ENCODE measurements at regions not wholly inside any gene's neighbourhood (a gene's known extent, or its start where the extent isn't known, plus 50 kb on each side); places are given as distances from the start of the nearest gene placed in this dataset.
"Not testable (repeated sequence)": the region's sequence is repeated elsewhere in the genome, so short reads cannot be mapped to it uniquely, and the experiment has no call there.

GRCh38 chr10:23914641-23915040 is 294.3 kb upstream of the KIAA1217 start:
- no peak overlapping the region for H3K4me3 Mint-ChIP-seq
- no peak overlapping the region for H3K27ac Mint-ChIP-seq
- no peaks in the 10 kb centered on the region for H3K27me3 Mint-ChIP-seq (ENCODE audit: insufficient read depth)
- no peaks in the 10 kb centered on the region for H3K36me3 Mint-ChIP-seq (ENCODE audit: low read depth)
- H3K9me3 Mint-ChIP-seq = no peaks in the 10 kb centered on the region
- intact Hi-C loops (cut with micrococcal nuclease) = no loop called here
- no peaks in the 10 kb centered on the region for H3K4me1 Mint-ChIP-seq (ENCODE audit: low read depth)
- no peak for DNase-seq (ENCODE audit: low spot score)

DNA sequence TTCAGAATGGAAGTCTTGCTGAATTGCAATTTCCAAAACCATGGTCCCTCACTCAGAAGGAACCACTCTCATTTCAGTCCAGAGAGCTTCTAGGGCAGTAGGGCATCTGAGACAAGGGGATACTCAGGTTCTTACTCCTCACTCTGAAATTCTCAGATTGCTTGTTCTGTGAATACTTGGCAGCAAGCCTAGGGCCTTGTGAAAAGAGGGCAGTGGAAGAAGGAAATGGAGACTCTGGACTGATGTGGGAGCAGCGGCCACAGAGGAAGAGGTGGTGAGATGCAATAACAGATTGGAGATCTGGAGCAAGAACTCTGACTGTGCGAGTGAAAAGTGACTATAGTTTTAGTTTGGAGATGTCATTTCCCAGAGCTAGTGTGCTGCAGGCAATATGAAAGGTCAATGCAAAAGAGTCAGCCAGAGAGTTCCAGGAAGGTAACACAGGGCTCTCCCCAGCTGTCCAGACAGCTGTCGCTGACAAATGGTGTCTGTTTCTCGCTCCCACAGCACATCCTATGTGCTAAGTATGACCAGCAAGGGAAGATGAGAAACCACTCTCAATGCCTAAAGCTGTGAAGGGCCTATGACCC is 291.6 kb upstream of the KIAA1217 start:
- intact Hi-C loops (cut with micrococcal nuclease) = no loop called here
- no peak overlapping the region for H3K4me3 Mint-ChIP-seq
- no peaks in the 10 kb centered on the region for H3K36me3 Mint-ChIP-seq (ENCODE audit: low read depth)
- H3K27me3 Mint-ChIP-seq (ENCODE audit: insufficient read depth) = no peaks in the 10 kb centered on the region
- no peaks in the 10 kb centered on the region for H3K9me3 Mint-ChIP-seq
- no peak for DNase-seq (ENCODE audit: low spot score)
- no peak overlapping the region for H3K27ac Mint-ChIP-seq
- H3K4me1 Mint-ChIP-seq (ENCODE audit: low read depth) = no peaks in the 10 kb centered on the region

GRCh38 chr10:23918090-23918723 is 290.7 kb upstream of the KIAA1217 start:
- Mint-ChIP-seq H3K27ac (no peak overlapping the region), H3K9me3 (no peaks in the 10 kb centered on the region), H3K4me3 (no peak overlapping the region), H3K27me3 (ENCODE audit: insufficient read depth) (peaks cover 2% of the 10 kb centered on the region), H3K4me1 (ENCODE audit: low read depth) (no peaks in the 10 kb centered on the region), H3K36me3 (ENCODE audit: low read depth) (no peaks in the 10 kb centered on the region)
- no peak for DNase-seq (ENCODE audit: low spot score)
- intact Hi-C loops (cut with micrococcal nuclease) = no loop called here

DNA sequence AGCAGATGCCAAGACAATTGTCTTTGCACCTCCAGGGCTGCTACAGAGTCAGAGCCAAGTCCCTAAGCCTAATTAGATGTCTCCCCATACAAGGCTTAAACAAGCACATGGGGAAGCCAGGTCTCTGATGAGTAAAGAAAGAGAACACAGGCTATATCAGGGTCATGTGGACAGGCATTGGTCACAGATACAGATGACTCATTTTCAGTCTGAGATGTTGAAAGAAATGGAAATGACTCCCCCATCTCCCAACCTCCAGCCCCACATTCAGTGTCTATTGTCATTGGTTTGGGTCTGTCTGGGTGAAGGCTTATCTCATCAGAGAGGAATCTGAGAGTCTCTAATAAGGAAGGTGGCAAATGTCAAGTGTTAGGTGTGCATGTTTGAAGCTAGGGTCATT is 290.1 kb upstream of the KIAA1217 start:
- peaks cover 2% of the 10 kb centered on the region for H3K27me3 Mint-ChIP-seq (ENCODE audit: insufficient read depth)
- no peaks in the 10 kb centered on the region for H3K4me1 Mint-ChIP-seq (ENCODE audit: low read depth)
- intact Hi-C loops (cut with micrococcal nuclease) = no loop called here
- no peaks in the 10 kb centered on the region for H3K9me3 Mint-ChIP-seq
- no peak for DNase-seq (ENCODE audit: low spot score)
- no peak overlapping the region for H3K4me3 Mint-ChIP-seq
- no peaks in the 10 kb centered on the region for H3K36me3 Mint-ChIP-seq (ENCODE audit: low read depth)
- H3K27ac Mint-ChIP-seq = no peak overlapping the region

DNA sequence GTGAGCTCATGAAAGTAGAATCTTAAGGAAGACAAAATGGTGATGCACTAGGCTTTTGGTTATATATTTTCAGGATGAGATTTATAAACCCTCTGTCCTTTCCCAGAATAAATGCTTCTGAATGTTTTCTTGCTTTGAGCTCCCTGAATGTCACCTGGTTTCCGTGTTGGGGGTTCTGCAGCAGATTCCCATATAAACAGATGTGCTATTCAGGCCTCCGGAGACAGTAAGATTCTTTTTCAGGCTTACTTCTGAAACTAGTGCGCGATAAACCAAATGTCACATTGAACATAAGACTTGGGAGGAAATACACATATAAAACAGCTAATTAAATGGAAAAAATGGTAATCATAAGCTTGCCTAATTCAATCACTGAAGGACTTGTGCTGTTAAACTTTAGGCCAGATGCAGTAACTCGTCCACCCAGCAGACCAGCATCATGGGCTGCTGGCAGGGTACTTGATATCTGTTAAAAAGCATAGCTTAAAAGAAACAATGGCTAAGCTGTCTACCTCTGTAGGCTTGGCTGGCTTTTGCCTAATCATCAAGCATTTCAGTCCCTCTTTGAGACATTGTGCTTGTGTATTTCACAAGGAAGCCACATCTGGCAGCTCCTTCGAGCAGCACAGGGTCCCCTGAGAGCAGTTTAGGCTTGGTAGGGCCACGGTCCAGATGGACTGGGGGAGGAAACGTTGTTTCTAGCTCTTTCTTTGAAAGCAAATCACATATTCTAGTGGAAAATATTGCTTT is 281.2 kb upstream of the KIAA1217 start:
- H3K4me3 Mint-ChIP-seq = no peak overlapping the region
- H3K27me3 Mint-ChIP-seq (ENCODE audit: insufficient read depth) = no peaks in the 10 kb centered on the region
- no peaks in the 10 kb centered on the region for H3K36me3 Mint-ChIP-seq (ENCODE audit: low read depth)
- no peak for DNase-seq (ENCODE audit: low spot score)
- H3K4me1 Mint-ChIP-seq (ENCODE audit: low read depth) = no peaks in the 10 kb centered on the region
- H3K9me3 Mint-ChIP-seq = no peaks in the 10 kb centered on the region
- no peak overlapping the region for H3K27ac Mint-ChIP-seq
- intact Hi-C loops (cut with micrococcal nuclease) = no loop called here

GRCh38 chr10:23934023-23934422 is 274.9 kb upstream of the KIAA1217 start:
- H3K36me3 Mint-ChIP-seq (ENCODE audit: low read depth); H3K4me1 Mint-ChIP-seq (ENCODE audit: low read depth); DNase-seq (ENCODE audit: low spot score); H3K4me3 Mint-ChIP-seq; intact Hi-C loops (cut with micrococcal nuclease); H3K27ac Mint-ChIP-seq; H3K27me3 Mint-ChIP-seq (ENCODE audit: insufficient read depth); H3K9me3 Mint-ChIP-seq: not testable (repeated sequence)

DNA sequence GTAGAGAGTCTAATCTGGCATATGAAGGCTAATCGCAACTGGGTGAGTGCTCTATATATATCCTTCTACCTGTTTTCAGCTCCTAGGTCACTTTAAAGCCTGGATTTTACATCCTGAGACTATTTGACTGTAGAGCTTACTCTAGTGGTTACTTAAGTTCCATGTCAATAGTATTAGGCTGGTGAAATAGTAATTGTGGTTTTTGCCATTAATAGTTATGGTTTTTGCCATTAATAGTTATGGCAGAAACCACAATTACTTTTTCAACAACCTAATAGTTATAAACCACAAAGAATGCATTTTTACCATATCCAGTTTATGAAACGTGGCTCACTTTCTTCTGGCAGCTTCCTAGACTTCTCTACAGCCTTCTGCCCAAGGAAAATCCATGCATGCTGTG is 263.1 kb upstream of the KIAA1217 start:
- H3K4me1 Mint-ChIP-seq (ENCODE audit: low read depth) = no peaks in the 10 kb centered on the region

GRCh38 chr10:23951841-23952240 is 257.1 kb upstream of the KIAA1217 start:
- H3K4me3 Mint-ChIP-seq = no peak overlapping the region

More for the DNA sequence above, 263.1 kb upstream of the KIAA1217 start:
- intact Hi-C loops (cut with micrococcal nuclease) = no loop called here
- Mint-ChIP-seq H3K4me3 (no peak overlapping the region), H3K9me3 (no peaks in the 10 kb centered on the region), H3K36me3 (ENCODE audit: low read depth) (no peaks in the 10 kb centered on the region), H3K27ac (no peak overlapping the region), H3K27me3 (ENCODE audit: insufficient read depth) (no peaks in the 10 kb centered on the region)
- no peak for DNase-seq (ENCODE audit: low spot score)

GRCh38 chr10:23955456-23956225 is 253.3 kb upstream of the KIAA1217 start:
- H3K27ac Mint-ChIP-seq = no peak overlapping the region
- no peak for DNase-seq (ENCODE audit: low spot score)
- H3K27me3 Mint-ChIP-seq (ENCODE audit: insufficient read depth) = no peaks in the 10 kb centered on the region
- no peaks in the 10 kb centered on the region for H3K36me3 Mint-ChIP-seq (ENCODE audit: low read depth)
- H3K4me1 Mint-ChIP-seq (ENCODE audit: low read depth) = no peaks in the 10 kb centered on the region
- H3K4me3 Mint-ChIP-seq = no peak overlapping the region
- intact Hi-C loops (cut with micrococcal nuclease) = no loop called here
- H3K9me3 Mint-ChIP-seq = peaks cover 4% of the 10 kb centered on the region

More at GRCh38 chr10:23951841-23952240, 257.1 kb upstream of the KIAA1217 start:
- Mint-ChIP-seq H3K4me1 (ENCODE audit: low read depth) (no peaks in the 10 kb centered on the region), H3K27me3 (ENCODE audit: insufficient read depth) (no peaks in the 10 kb centered on the region), H3K36me3 (ENCODE audit: low read depth) (no peaks in the 10 kb centered on the region), H3K27ac (no peak overlapping the region), H3K9me3 (peaks cover 4% of the 10 kb centered on the region)
- DNase-seq (ENCODE audit: low spot score) = no peak
- intact Hi-C loops (cut with micrococcal nuclease) = no loop called here

- no peaks in the 10 kb centered on the region for H3K27me3 Mint-ChIP-seq (ENCODE audit: insufficient read depth)
- H3K36me3 Mint-ChIP-seq (ENCODE audit: low read depth) = no peaks in the 10 kb centered on the region
- DNase-seq (ENCODE audit: low spot score) = no peak
- peaks cover 3% of the 10 kb centered on the region for H3K9me3 Mint-ChIP-seq
- no peak overlapping the region for H3K27ac Mint-ChIP-seq
- intact Hi-C loops (cut with micrococcal nuclease) = no loop called here
- H3K4me3 Mint-ChIP-seq = no peak overlapping the region
- H3K4me1 Mint-ChIP-seq (ENCODE audit: low read depth) = no peaks in the 10 kb centered on the region
Measured at GRCh38 chr10:23965123-23965522, 243.8 kb upstream of the KIAA1217 start.

DNA sequence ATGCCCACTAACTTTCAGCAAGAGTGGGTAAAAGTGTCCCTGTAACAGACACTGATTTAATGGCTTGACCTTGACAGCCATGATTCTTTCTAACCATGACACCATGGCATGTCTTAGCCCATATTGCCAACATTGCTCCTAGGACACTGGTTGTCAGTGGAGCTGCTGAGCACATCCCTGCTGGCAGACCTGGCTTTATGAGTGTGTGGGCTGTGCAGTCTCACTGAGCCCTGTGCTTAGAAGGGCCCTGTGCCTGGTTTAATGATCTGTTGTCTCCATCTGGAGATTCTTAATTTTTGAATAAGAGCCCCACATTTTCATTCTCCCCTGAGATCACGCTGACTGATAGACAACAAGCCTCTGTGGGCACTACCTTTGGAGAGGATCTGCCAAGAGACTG is 243.1 kb upstream of the KIAA1217 start:
- no peak overlapping the region for H3K4me3 Mint-ChIP-seq
- intact Hi-C loops (cut with micrococcal nuclease) = no loop called here
- H3K27ac Mint-ChIP-seq = no peak overlapping the region
- no peaks in the 10 kb centered on the region for H3K27me3 Mint-ChIP-seq (ENCODE audit: insufficient read depth)
- H3K36me3 Mint-ChIP-seq (ENCODE audit: low read depth) = no peaks in the 10 kb centered on the region
- H3K4me1 Mint-ChIP-seq (ENCODE audit: low read depth) = no peaks in the 10 kb centered on the region
- H3K9me3 Mint-ChIP-seq = peaks cover 3% of the 10 kb centered on the region
- DNase-seq (ENCODE audit: low spot score) = no peak

DNA sequence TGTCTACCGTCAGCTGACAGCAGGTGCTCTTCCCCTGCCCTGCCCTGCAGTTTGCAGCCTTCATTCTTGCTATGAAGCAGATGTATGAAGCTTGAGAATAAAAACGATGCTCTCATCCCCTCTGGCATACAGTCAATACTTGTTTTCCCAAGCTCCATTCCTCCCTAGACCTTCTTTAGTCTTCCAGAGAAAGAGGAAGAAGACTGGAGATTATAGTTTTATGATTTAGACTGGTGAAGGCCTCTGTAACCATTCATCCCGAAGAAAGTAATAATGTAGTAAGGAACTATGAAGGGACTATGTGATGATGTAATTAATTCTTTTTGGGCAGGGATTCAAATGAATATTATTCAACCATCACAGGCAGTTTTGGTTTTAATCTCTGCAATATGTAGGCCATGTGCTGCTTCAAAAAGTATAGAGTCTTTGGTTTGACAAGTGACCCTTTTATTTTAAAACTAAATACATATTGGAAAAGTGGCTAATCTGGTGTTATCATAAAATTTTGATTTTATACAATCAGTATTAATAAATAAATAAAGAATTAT is 242.4 kb upstream of the KIAA1217 start:
- H3K4me3 Mint-ChIP-seq = no peak overlapping the region
- H3K9me3 Mint-ChIP-seq = peaks cover 7% of the 10 kb centered on the region
- no peak for DNase-seq (ENCODE audit: low spot score)
- no peaks in the 10 kb centered on the region for H3K27me3 Mint-ChIP-seq (ENCODE audit: insufficient read depth)
- intact Hi-C loops (cut with micrococcal nuclease) = no loop called here
- no peaks in the 10 kb centered on the region for H3K4me1 Mint-ChIP-seq (ENCODE audit: low read depth)
- H3K27ac Mint-ChIP-seq = no peak overlapping the region
- H3K36me3 Mint-ChIP-seq (ENCODE audit: low read depth) = no peaks in the 10 kb centered on the region

DNA sequence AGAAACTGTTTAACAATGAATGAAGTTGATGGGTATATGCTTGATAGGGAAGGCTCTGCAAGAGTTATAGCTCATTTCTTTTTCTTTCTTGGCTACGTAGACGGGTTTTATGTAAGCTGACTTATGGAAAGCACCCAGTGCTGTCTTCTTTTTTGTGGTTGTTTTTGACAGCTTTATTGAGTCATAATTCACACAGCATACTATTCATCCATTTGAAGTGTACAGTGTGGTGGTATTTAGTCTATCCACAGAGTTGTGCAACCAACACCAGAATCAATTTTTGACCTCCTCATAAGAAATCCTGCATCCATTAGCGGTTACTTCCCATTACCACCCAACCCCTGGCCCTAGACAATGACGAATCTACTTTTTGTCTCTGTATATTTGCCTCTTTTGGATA is 240.6 kb upstream of the KIAA1217 start:
- H3K27ac Mint-ChIP-seq = no peak overlapping the region
- no peaks in the 10 kb centered on the region for H3K27me3 Mint-ChIP-seq (ENCODE audit: insufficient read depth)
- no peaks in the 10 kb centered on the region for H3K4me1 Mint-ChIP-seq (ENCODE audit: low read depth)
- no peak for DNase-seq (ENCODE audit: low spot score)
- peaks cover 7% of the 10 kb centered on the region for H3K9me3 Mint-ChIP-seq
- H3K36me3 Mint-ChIP-seq (ENCODE audit: low read depth) = no peaks in the 10 kb centered on the region
- no peak overlapping the region for H3K4me3 Mint-ChIP-seq
- intact Hi-C loops (cut with micrococcal nuclease) = no loop called here
